Progenitor cell of endocrine pancreas (in vitro differentiated cells): ENCODE measurements at regions not wholly inside any gene's neighbourhood (a gene's known extent, or its start where the extent isn't known, plus 50 kb on each side); places are given as distances from the start of the nearest gene placed in this dataset.

Experiments used
- DNase-seq: peaks from one replicate; pipeline ENCODE4 v3.0.0; 2021; ENCODE audit warnings: low spot score; ENCODE audit not compliant: unreplicated experiment
- H3K27ac Mint-ChIP-seq: 2 replicates; pipeline ENCODE4 v1.8.0; 2021; ENCODE audit warnings: mild to moderate bottlenecking, moderate library complexity, mixed read lengths
- H3K27me3 Mint-ChIP-seq: 2 replicates; pipeline ENCODE4 v1.8.0; 2021; ENCODE audit warnings: mixed read lengths
- H3K36me3 Mint-ChIP-seq: 2 replicates; pipeline ENCODE4 v1.8.0; 2022; ENCODE audit warnings: mixed read lengths; ENCODE audit not compliant: insufficient read depth
- H3K4me1 Mint-ChIP-seq: 2 replicates; pipeline ENCODE4 v1.8.0; 2021; ENCODE audit warnings: low read depth, mixed read lengths
- H3K4me3 Mint-ChIP-seq: 2 replicates; pipeline ENCODE4 v1.8.0; 2021; ENCODE audit warnings: low read depth, mild to moderate bottlenecking, moderate library complexity, mixed read lengths
- H3K9me3 Mint-ChIP-seq: 2 replicates; pipeline ENCODE4 v1.8.0; 2021; ENCODE audit warnings: low read depth, mixed read lengths
- CTCF ChIP-seq: fragments of 200-600 bp; sonication (generic); IDR thresholded peaks from one replicate; pipeline ENCODE4 v1.5.0; 2021; ENCODE audit warnings: antibody characterized with exemption, mild to moderate bottlenecking; ENCODE audit not compliant: unreplicated experiment

- peaks cover 1% of the 10 kb centered on the region for H3K36me3 Mint-ChIP-seq
- H3K4me1 Mint-ChIP-seq = no peaks in the 10 kb centered on the region
- peaks cover 2% of the 10 kb centered on the region for H3K27me3 Mint-ChIP-seq
- no peak overlapping the region for H3K4me3 Mint-ChIP-seq
- peaks cover 13% of the 10 kb centered on the region for H3K9me3 Mint-ChIP-seq
- TF ChIP-seq CTCF = no peak
- no peak for DNase-seq
- no peak overlapping the region for H3K27ac Mint-ChIP-seq
These were observed 196.7 kb upstream of the TPRG1 start for GRCh38 chr3:188974856-188975599.

- TF ChIP-seq CTCF = no peak
- Mint-ChIP-seq H3K9me3 (peaks cover 10% of the 10 kb centered on the region), H3K27ac (no peak overlapping the region), H3K27me3 (peaks cover 2% of the 10 kb centered on the region), H3K4me3 (no peak overlapping the region), H3K36me3 (peaks cover 1% of the 10 kb centered on the region), H3K4me1 (no peaks in the 10 kb centered on the region)
- no peak for DNase-seq
These were observed 196.0 kb upstream of the TPRG1 start for GRCh38 chr3:188975600-188976314.

GRCh38 chr3:188976407-188976806 lies 195.4 kb upstream of the TPRG1 start:
- no peaks in the 10 kb centered on the region for H3K4me1 Mint-ChIP-seq
- no peak overlapping the region for H3K27ac Mint-ChIP-seq
- no peak overlapping the region for H3K4me3 Mint-ChIP-seq
- peaks cover 1% of the 10 kb centered on the region for H3K36me3 Mint-ChIP-seq
- H3K27me3 Mint-ChIP-seq = peaks cover 2% of the 10 kb centered on the region
- H3K9me3 Mint-ChIP-seq = peaks cover 7% of the 10 kb centered on the region
- no peak for TF ChIP-seq CTCF
- DNase-seq = no peak

- Mint-ChIP-seq H3K4me1 (no peaks in the 10 kb centered on the region), H3K27ac (no peak overlapping the region), H3K36me3 (no peaks in the 10 kb centered on the region), H3K9me3 (no peaks in the 10 kb centered on the region), H3K27me3 (peaks cover 2% of the 10 kb centered on the region), H3K4me3 (no peak overlapping the region)
- no peak for DNase-seq
- TF ChIP-seq CTCF = no peak
These were observed 193.2 kb upstream of the TPRG1 start for GRCh38 chr3:188978421-188979171.

- no peaks in the 10 kb centered on the region for H3K36me3 Mint-ChIP-seq
- H3K27me3 Mint-ChIP-seq = peaks cover 2% of the 10 kb centered on the region
- no peak overlapping the region for H3K4me3 Mint-ChIP-seq
- H3K27ac Mint-ChIP-seq = no peak overlapping the region
- H3K9me3 Mint-ChIP-seq = no peaks in the 10 kb centered on the region
- TF ChIP-seq CTCF = no peak
- no peak for DNase-seq
- H3K4me1 Mint-ChIP-seq = no peaks in the 10 kb centered on the region
These were observed 192.5 kb upstream of the TPRG1 start for GRCh38 chr3:188979248-188979647.
